Endodermal cell (in vitro differentiated cells): ENCODE measurements at regions not wholly inside any gene's neighbourhood (a gene's known extent, or its start where the extent isn't known, plus 50 kb on each side); places are given as distances from the start of the nearest gene placed in this dataset.

Source experiments
- DNase-seq: peaks from one replicate; pipeline ENCODE4 v3.0.0-alpha.2; 2017
- H3K27ac ChIP-seq: 2 replicates; pipeline ENCODE4 v1.5.1; 2013; ENCODE audit warnings: mild to moderate bottlenecking, low read depth, low read length, moderate library complexity
- H3K27me3 ChIP-seq: 2 replicates; pipeline ENCODE4 v1.6.1; 2013; ENCODE audit warnings: mild to moderate bottlenecking, low read length, moderate library complexity; ENCODE audit not compliant: insufficient read depth, control insufficient read depth, poor library complexity, severe bottlenecking
- H3K36me3 ChIP-seq: 2 replicates; pipeline ENCODE4 v1.7.0; 2013; ENCODE audit warnings: mild to moderate bottlenecking, low read length, moderate library complexity; ENCODE audit not compliant: control insufficient read depth, insufficient read depth
- H3K4me1 ChIP-seq: one replicate; pipeline ENCODE4 v1.7.0; 2013; ENCODE audit warnings: low read length; ENCODE audit not compliant: control insufficient read depth, insufficient read depth
- H3K4me3 ChIP-seq: 2 replicates; pipeline ENCODE4 v1.5.1; 2013; ENCODE audit warnings: mild to moderate bottlenecking, low read length, moderate library complexity
- H3K9ac ChIP-seq: 2 replicates; pipeline ENCODE4 v1.6.1; 2013; ENCODE audit warnings: mild to moderate bottlenecking, low read length, moderate library complexity; ENCODE audit not compliant: poor library complexity, severe bottlenecking; ENCODE audit errors: extremely low read depth
- H3K9me3 ChIP-seq: 2 replicates; pipeline ENCODE4 v1.6.1; 2013; ENCODE audit warnings: mild to moderate bottlenecking, low read length, moderate library complexity; ENCODE audit not compliant: control insufficient read depth
- H3K27ac Mint-ChIP-seq: 2 replicates; pipeline ENCODE4 v1.8.0; 2020; ENCODE audit warnings: mixed read lengths
- H3K27me3 Mint-ChIP-seq: 2 replicates; pipeline ENCODE4 v1.8.0; 2021; ENCODE audit warnings: mild to moderate bottlenecking, mixed read lengths; ENCODE audit not compliant: insufficient read depth
- H3K36me3 Mint-ChIP-seq: 2 replicates; pipeline ENCODE4 v1.8.0; 2020; ENCODE audit warnings: low read depth, mixed read lengths
- H3K4me1 Mint-ChIP-seq: 2 replicates; pipeline ENCODE4 v1.8.0; 2020; ENCODE audit warnings: mixed read lengths
- H3K4me3 Mint-ChIP-seq: 2 replicates; pipeline ENCODE4 v1.8.0; 2020; ENCODE audit warnings: mild to moderate bottlenecking, moderate library complexity, mixed read lengths
- H3K9me3 Mint-ChIP-seq: 2 replicates; pipeline ENCODE4 v1.8.0; 2020; ENCODE audit warnings: mild to moderate bottlenecking, mixed read lengths
- WGBS, 2 experiments: methylation state at CpG; one replicate each; pipeline versions ENCODE4 v1.1.5 to v1.1.7; 2013; ENCODE audit warnings: missing lambda C conversion rate in 2 of 2, mixed read lengths in 1 of 2; ENCODE audit not compliant: insufficient coverage in 1 of 2, insufficient read length in 1 of 2; 5-methylcytosine and 5-hydroxymethylcytosine counted together
- TF ChIP-seq, protein P1 (sequence below): fragments of 200-600 bp; sonication (generic); conservative IDR thresholded peaks from 2 replicates; pipeline ENCODE4 v1.5.0; 2021; ENCODE audit warnings: antibody characterized with exemption, mild to moderate bottlenecking

DNA sequence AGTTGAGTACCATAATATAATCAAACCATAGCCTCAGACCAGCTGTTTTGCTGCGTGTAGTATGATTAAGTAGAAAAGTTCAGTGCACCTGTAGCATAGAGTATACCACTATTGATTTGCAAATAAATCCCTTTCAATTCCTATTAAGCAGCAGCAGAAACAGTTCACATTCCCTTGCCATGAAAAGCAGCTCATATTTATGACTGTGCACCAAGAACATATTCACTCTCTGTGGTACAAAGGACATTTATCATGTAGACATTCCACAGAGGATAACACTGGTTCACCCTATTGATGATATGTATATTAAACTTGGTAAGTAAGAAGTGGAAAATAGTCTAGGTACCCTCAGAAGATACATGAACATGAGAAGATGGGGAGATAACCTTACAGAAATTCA lies 1689.1 kb upstream of the CDH6 start:
- Mint-ChIP-seq H3K4me1 (peaks cover 3% of the 10 kb centered on the region), H3K27me3 (no peaks in the 10 kb centered on the region), H3K36me3 (no peaks in the 10 kb centered on the region), H3K4me3 (no peak overlapping the region), H3K9me3 (no peaks in the 10 kb centered on the region), H3K27ac (no peak overlapping the region)
- no peak overlapping the region for H3K4me3 ChIP-seq
- H3K27ac ChIP-seq = no peak overlapping the region
- H3K9me3 ChIP-seq = no peaks in the 10 kb centered on the region
- DNase-seq = no peak
- TF ChIP-seq, protein P1, sequence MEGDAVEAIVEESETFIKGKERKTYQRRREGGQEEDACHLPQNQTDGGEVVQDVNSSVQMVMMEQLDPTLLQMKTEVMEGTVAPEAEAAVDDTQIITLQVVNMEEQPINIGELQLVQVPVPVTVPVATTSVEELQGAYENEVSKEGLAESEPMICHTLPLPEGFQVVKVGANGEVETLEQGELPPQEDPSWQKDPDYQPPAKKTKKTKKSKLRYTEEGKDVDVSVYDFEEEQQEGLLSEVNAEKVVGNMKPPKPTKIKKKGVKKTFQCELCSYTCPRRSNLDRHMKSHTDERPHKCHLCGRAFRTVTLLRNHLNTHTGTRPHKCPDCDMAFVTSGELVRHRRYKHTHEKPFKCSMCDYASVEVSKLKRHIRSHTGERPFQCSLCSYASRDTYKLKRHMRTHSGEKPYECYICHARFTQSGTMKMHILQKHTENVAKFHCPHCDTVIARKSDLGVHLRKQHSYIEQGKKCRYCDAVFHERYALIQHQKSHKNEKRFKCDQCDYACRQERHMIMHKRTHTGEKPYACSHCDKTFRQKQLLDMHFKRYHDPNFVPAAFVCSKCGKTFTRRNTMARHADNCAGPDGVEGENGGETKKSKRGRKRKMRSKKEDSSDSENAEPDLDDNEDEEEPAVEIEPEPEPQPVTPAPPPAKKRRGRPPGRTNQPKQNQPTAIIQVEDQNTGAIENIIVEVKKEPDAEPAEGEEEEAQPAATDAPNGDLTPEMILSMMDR = no peak
- no peak overlapping the region for H3K9ac ChIP-seq
- H3K36me3 ChIP-seq = no peaks in the 10 kb centered on the region
- H3K27me3 ChIP-seq = no peaks in the 10 kb centered on the region
- no peaks in the 10 kb centered on the region for H3K4me1 ChIP-seq
- WGBS, 2 experiments = 100% methylated on average over 1 of the region's 1 CpG; no CpG with 5 or more reads in 1 of the 2 experiments

DNA sequence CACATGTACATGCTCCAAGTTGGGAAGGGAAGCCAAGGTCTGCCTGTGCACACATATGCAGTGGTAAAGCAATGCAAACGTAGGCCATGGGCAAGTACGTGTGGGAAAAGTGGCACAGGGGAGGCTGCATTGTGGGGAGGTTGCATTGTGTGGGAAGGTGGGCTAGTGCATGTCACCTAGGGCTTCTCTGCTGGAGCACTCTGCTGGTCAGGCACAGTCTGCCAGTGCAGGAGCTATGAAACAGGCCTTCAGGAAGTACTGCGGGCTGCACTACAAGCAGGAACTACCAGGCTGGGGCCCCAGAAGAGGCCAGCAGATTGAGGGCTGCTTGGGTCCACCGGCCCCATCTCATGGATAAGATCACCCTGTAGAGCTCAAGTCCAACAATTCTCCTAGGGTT lies 1694.6 kb upstream of the CDH6 start:
- Histone ChIP-seq H3K4me1 (no peaks in the 10 kb centered on the region), H3K4me3 (no peak overlapping the region), H3K27ac (no peak overlapping the region), H3K27me3 (no peaks in the 10 kb centered on the region), H3K9ac (no peak overlapping the region), H3K9me3 (no peaks in the 10 kb centered on the region), H3K36me3 (no peaks in the 10 kb centered on the region)
- TF ChIP-seq, protein P1 = no peak
- WGBS, 2 experiments = 95% methylated on average over 4 of the region's 4 CpGs; no CpG with 5 or more reads in 1 of the 2 experiments
- DNase-seq = no peak
- H3K4me3 Mint-ChIP-seq = no peak overlapping the region
- H3K27me3 Mint-ChIP-seq = no peaks in the 10 kb centered on the region
- no peak overlapping the region for H3K27ac Mint-ChIP-seq
- H3K36me3 Mint-ChIP-seq = no peaks in the 10 kb centered on the region
- H3K4me1 Mint-ChIP-seq = no peaks in the 10 kb centered on the region
- peaks cover 6% of the 10 kb centered on the region for H3K9me3 Mint-ChIP-seq

DNA sequence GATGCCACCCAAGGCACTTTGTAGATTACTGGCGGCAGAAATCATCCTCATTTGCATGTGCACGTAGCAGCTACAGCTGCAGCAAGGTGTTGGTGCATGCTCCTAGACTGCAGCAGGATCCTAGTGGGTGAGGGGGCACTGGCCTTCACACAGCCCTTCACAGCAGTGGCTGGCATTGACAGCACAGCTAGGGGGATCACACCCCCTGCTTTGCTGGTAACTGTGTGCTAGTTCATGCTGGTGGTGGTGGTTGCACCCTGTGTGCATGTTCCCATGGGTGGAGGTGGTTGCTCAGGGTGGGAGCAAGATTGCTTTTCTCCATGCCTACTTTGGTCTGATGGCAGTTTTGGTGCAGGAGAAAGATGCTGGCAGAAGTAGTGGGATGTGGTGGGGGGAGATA lies 1695.1 kb upstream of the CDH6 start:
- Histone ChIP-seq H3K9ac (no peak overlapping the region), H3K9me3 (no peaks in the 10 kb centered on the region), H3K4me1 (no peaks in the 10 kb centered on the region), H3K27ac (no peak overlapping the region), H3K4me3 (no peak overlapping the region), H3K27me3 (no peaks in the 10 kb centered on the region), H3K36me3 (no peaks in the 10 kb centered on the region)
- Mint-ChIP-seq H3K4me1 (no peaks in the 10 kb centered on the region), H3K9me3 (peaks cover 8% of the 10 kb centered on the region), H3K4me3 (no peak overlapping the region), H3K27me3 (no peaks in the 10 kb centered on the region), H3K36me3 (no peaks in the 10 kb centered on the region), H3K27ac (no peak overlapping the region)
- no peak for DNase-seq
- TF ChIP-seq, protein P1 = no peak
- WGBS, 2 experiments = 90 to 94% methylated on average over 2 of the region's 2 CpGs
